ENCODE measurements at regions not wholly inside any gene's neighbourhood (a gene's known extent, or its start where the extent isn't known, plus 50 kb on each side); places are given as distances from the start of the nearest gene placed in this dataset.
"Not testable (repeated sequence)": the region's sequence is repeated elsewhere in the genome, so short reads cannot be mapped to it uniquely, and the experiment has no call there.

DNA sequence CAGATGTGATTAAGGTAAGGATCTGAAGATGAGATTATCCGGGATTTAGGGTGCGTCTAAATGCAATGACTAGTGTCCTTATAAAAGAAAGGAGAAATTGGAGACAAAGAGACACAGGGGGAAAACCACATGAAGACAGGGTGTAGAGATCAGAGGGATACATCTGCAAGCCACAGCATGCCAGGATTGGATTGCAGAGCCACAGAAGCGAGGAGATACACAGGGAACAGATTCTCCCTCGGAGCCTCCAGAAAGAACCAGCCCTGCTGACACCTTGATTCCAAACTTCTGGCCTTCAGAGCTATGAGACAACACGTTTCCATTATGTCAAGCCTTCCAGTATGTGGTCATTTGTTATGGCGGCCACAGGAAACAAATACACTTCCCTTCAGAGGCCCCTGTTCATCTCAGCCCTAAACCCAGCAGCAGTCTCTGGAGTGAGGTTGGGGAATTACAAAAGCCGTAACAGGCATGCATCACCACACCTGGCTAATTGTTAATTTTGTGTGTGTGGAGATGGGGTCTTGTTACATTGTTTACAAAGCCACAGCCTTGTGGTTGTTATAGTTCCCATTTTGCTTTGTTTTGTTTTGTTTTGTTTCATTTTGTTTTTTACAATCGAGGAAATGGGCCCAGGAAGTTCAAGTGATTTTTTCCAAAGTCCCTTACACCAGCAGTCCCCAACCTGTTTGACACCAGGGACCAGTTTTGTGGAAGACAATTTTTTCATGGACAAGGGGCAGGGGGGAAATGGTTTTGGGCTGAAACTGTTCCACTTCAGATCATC lies 51.6 kb upstream of the LYRM9 start:
- no peak for DNase-seq (ENCODE audit: low spot score)

DNA sequence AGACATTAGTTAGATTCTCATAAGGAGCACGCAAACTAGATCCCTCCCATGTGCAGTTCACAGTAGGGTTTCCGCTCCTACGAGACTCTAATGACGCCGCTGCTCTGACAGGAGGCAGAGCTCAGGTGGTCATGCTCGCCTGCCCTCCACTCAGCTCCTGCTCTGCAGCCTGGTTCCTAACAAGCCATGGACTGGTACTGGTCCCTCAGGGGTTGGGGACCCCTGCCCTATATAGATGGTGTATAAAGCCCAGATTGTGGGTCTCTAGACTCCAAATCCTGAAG lies 52.1 kb upstream of the LYRM9 start:
- DNase-seq (ENCODE audit: low spot score), result no peak

DNA sequence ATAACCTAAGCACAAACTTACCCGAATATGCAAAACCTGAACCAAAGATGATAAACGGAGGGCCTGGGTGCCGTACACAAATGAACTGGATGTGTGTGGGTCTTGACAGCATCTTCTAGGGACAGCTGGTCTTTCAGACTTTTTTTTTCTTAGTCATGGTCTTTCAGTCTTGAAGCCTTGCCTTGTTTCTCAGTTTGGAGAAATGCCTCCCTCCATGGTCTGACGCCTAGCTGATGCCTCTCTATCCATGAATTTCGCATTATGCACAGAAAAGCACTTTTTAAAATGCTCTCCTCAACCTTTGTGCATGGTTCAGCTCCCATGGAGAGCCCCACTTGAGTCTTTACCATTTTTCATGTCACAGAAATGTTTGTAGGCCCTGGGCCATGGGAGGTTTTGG lies 52.8 kb upstream of the LYRM9 start:
- no peak for DNase-seq (ENCODE audit: low spot score)

DNA sequence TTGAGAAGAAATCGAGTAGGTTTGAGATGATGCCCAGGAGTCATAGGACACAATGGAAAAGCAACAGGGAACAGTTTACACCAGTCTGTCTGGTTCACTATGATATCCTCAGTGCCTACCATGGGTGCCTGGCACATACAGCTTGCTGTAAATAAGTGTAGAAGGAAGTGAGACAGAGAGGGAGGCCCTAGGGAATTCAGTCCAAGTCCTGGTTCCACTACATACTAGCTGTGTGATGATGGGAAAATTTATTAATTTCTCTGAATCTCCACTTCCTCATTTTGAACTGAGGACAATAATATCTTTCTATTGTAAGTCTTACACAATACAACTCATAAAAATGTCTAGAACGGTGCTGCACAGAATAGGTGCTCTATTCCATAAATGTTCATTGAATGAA lies 53.3 kb upstream of the LYRM9 start:
- no peak for DNase-seq (ENCODE audit: low spot score)

DNA sequence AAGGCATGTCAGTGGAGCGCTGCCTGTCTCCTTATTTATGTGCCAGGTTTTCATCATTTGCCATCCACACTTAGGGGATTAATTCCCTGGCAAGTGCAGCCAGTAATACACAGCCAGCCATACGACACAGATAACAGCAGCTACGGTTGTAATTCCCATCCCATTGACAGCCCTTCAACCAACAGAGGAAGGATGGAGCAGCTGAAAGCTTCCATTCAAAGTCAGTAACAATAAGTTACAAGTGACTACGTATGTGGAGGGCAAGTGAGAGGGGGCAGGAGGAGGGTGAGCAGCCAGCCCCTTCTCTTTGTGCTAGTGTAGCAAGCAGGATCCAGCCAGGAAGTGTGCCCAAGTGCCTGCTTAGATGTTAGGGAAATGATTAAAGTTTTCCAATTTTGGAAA lies 53.8 kb upstream of the LYRM9 start:
- DNase-seq (ENCODE audit: low spot score), result no peak

DNA sequence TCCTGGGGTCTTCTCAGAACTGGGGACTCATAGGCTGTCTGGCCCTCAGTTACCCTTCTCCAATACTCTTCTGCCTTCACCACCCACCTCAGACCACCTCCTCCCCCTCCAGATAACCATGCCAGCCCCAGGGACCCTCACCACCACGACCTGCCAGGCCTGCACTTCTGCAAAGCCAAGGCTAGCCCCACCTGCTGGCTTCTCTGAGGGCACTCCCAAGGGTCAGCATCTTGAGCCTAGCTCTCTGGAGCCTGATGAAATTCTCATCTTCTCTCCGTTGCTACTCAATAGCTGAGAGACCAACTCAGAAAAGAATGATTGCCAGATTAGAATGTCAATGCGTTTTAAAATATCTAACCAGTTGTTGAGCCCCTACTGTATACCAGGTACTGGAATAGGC lies 56.1 kb upstream of the LYRM9 start:
- DNase-seq (ENCODE audit: low spot score), result no peak

DNA sequence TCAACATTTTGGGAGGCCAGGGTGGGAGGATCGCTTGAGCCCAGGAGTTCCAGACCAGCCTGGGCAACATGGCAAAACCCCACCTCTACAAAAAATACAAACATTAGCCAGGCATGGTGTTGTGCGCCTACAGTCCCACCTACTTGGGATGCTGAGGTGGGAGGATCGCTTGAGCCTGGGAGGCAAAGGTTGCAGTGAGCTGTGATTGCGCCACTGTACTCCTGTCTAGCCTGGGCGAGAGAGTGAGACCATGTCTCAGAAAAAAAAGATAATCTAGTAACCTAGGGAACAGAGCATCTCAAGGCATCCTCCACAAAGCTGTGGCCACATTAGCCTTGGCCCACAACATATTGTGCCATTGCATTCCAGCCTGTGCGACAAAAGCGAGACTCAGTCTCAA lies 57.1 kb upstream of the LYRM9 start:
- not testable (repeated sequence) for DNase-seq (ENCODE audit: low spot score)

DNA sequence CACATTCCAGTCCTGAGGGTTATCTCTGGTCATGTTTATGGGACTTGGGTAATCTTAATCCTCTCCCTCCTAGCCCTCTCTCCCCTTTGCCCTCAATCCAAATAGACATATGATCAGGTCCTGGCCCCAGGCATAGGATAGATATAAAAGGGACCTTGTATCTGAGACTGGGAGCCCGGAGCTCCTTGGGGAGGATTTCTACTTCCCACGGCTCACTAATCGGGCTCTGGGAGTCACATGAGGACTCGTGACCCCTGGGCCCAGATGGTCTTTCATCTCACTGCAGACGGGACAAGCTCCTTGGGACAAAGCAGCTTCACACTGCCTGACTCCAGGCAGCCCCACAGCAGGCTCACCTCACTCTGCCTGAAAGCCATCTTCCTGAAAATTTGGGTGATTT lies 57.8 kb upstream of the LYRM9 start:
- no peak for DNase-seq (ENCODE audit: low spot score)

DNA sequence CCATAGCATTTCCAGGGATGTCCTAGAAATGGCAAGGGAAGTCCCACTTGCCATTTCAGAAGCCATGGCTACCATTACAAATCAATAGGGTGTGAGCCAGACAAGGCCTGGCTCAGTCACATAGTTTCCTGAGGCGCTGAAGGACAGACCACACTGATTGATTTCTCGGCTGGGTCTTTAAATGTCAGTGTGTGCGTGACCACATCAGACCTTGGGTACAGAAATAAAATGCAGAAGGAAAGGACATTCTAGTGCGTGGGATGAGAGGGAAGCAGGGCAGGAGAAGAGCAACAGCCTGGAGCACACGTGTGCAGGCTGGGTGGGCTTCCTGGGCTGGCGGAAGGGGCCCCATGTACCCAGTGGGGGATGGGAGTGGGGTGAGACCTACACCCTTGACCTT lies 58.7 kb upstream of the LYRM9 start:
- no peak for DNase-seq (ENCODE audit: low spot score)

DNA sequence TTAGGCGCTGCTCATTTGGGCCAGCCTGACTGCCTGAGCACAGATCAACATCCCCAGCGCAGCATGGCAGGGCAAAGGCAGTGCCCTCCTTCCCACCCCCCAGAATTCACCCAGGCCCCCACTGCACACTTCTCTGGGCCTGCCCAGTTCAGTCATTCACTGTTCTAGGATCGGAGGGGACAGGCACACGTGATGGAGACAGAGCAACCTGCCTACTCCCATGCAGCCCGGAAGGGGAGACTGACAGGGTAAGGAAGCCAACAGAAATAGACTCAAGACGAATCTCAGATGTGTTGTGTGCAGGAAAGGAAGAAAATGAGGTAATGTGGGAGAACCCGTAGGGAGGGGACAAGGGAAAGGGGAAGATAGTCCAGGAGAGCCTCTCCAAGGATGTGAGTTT lies 59.2 kb upstream of the LYRM9 start:
- DNase-seq (ENCODE audit: low spot score), result no peak

DNA sequence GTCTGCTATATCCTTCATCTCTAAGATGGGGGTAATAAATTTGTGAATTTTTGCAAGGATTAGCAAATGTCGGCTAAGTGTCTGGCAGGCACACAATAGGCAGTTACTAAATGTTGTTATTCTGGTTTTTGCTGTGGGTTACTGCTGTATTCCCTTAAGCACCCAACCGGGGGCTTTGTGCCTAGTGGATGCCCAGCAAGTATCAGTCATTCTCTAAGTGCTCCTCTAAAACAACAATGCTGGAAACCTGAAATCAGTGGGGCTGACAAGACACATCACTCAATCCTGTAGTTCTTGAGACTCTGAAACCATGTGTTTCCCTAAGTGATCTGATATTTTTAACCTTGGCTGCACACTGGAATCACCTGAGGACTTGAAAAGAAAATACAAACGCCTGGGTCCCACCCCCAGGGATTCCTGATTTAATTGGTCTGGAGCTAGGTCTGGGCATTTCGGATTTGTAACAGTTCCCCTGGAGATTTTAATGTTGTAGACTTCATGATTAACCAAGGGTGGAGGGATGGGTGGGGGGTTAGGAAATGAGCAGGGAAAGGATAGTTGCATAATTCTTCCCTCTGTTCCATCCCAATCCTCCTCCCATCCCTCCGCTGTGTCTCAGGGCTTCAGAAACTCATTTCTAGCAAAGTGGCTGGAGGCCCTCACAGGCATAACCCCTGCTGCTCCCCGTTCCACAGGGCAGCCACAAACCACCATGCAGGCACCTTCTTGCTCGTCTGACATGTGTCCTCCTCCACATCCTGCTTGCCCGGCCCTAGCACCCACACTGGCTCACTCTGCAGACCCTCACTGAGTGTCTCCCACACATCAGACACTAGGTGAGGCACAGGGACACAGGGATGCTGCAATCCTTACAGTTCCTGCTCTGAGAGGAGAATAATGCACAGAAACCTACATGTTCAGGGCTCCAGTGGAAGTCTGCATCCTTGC lies 61.7 kb upstream of the LYRM9 start:
- DNase-seq (ENCODE audit: low spot score), result no peak

DNA sequence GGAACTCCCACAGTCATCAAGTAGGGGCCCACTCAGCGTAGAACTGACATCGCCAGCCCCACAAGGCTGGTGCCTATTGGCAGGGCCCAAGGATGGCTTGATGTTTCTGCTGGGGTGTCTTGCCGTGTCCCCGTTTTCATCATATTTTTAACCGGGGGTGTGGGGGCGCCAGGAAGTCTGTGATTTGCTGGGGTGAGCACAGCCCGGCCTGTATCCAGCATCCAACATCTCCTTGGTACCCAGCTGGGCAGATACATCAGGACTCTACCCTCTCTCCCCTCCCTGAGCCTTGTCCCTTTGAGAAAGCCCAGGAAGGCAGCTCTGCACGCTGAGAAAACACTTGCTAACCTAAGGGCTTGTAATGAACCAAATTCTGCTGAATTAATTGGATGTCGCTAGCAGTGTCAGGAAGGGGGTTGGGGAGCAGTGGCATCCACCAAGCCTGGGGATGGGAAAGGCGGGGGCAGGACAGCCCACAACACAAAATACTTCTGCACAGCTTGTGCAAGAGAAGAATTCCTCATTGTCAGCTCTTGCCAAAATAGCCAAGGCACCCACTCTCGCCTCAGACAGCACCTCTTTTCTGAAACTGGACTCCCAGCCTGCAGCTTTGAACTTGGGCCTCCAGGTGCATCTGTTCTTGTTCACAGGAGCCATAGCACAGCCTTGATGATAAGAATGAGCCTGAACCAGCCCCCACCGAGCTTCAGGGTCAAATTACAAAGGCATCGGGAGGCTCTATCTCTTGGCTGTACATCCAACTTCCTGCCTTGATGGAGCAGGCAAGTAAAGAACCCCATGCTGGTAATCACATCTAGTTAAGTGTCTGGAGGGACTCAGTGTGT lies 63.7 kb upstream of the LYRM9 start:
- peak; percentile 53 for DNase-seq (ENCODE audit: low spot score)

DNA sequence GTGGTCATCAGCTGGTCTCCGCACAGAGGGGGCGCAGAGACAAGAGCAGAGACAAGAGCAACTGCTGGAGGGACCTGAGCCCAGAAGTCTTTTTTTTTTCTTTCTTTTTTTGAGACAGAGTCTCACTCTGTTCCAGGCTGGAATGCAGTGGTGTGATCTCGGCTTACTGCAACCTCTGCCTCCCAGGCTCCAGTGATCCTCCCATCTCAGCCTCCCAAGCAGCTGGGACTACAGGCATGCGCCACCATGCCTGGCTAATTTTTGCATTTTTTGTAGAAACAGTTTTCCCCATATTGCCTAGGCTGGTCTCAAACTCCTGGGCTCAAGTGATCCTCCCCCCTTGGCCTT lies 64.3 kb upstream of the LYRM9 start:
- DNase-seq (ENCODE audit: low spot score), result not testable (repeated sequence)

DNA sequence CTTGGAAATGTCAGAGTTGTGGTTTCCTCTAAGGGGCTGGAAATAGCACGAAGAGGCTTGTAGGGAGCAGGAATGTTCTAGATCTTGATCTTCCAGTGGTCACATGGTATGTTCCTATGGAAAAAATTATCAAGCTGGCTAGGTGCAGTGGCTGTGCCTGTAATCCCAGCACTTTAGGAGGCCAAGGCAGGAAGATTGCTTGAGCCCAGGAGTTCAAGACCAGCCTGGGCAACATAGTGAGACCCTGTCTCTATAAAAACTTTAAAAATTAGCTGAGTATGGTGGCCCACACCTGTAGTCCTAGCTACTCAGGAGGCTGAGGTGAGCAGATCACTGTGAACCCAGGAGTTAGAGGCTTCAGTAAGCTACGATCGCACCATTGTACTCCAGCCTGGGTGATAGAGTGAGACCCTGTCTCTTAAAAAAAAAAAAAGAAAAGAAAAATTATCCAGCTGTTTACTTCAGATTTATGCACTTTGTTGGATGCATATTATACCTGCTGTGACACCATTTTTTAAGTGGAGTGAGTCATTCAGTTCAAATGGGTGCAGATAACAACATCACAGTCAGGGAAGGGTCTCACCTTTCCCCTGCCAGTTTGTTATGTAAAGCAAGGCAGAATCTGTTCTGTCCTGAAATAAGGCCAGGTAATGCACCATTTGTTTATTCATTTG lies 65.7 kb upstream of the LYRM9 start:
- DNase-seq (ENCODE audit: low spot score), result no peak

DNA sequence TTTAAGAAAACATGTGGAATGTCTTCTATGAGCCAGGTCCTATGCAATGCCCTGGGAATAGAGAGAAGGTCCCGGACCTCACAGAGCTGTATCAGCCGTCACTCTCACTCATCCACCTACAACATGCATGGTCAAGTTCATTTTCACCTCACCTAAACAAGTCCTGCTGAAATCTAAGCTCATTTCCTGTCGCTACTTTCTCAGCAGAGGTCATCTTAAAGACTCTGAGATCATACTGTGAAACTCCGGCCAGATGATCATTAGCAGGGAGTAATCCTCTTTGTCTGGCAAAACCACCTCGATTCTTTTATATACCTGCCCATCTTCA lies 66.2 kb upstream of the LYRM9 start:
- DNase-seq (ENCODE audit: low spot score), result no peak

DNA sequence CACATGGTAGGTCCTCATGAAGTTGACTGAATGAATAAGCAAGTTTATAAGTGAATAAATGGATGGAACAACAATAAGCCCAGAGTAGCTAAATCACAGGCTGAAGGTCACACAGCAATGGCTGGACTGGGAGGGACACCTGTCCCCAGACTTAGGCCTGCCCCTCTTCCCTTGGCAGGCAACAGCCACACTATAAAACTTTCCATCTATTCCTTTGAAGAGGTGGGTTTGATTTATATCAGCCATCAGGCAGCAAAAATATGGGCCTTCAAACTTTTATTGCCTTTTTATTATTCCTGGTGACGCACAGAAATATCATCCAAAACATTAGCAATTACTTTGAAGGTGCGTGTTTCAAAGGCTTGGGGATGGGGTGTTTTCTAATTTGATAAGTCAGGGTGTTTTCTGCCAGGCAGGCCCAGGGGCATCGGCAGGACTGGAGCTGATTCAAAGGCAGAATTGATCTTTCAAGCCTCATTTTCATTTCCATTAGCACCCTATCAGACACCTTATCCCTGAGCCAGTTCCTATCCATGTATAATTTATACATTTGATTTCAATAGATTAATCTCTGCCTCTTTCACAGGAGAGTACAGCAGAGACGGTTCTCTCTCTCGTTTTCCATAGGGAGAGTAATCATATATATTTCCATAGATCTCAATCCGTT lies 67.2 kb upstream of the LYRM9 start:
- no peak for DNase-seq (ENCODE audit: low spot score)

DNA sequence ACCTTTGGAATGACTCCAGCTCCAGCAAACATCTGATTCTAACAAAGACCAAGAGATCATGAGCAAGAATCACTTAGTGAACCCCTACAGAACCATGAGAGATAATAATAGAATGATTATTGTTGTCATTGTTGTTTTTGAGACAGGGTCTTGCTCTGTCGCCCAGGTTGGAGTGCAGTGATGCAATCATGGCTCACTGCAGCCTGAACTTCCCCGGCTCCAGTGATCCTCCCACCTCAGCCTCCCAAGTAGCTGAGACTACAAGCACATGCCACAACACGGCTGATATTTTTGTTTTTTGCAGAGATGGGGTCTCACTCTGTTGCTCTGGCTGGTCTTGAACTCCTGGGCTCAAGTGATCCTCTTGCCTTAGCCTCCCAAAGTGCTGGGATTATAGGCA lies 69.4 kb upstream of the LYRM9 start:
- not testable (repeated sequence) for DNase-seq (ENCODE audit: low spot score)

DNA sequence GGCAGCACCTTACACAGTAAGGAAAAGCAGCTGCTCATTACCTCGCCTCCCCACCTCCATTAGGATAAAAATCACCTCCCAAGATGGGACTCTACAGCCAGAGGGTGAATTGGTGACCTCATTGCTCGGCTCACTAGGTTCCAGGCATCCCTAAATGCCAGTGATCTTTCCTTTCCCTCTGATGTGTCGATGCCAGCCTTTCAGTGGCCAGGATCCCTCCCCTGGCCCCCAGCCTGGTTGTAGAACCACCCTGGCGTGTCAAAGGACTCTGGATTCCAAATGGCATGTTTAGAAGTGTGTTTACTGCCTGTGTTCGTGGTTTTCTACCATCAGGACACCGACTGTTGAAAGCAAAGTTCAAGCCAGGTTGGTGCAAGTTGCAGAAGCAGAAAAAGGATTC lies 72.1 kb upstream of the LYRM9 start:
- DNase-seq (ENCODE audit: low spot score), result no peak

DNA sequence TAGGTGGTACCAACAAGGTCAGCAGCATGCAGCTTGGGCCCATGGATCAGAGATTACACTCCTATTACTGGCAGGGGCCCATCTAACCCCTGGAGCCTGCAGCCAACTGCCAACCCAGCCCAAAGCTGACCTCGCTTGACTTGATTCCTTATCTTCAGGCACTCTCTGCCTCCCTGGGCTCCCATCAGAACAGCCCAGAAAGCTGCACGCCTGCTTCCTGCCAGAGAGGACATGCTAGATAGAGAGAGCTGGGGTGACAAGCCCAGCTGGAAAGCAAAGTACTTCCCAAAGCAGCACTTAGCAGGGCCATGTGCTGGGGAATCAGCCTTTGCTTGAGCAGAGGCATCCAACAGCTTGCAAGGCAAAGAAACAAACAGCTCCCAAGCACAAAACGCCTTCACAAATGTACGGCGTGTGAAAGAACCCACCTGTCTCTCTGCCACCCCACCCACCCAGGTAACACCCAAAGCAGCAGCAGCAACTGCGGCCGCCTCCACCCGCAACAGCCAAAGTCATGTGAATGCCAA lies 74.2 kb upstream of the NLK start:
- no peak for DNase-seq (ENCODE audit: low spot score)

DNA sequence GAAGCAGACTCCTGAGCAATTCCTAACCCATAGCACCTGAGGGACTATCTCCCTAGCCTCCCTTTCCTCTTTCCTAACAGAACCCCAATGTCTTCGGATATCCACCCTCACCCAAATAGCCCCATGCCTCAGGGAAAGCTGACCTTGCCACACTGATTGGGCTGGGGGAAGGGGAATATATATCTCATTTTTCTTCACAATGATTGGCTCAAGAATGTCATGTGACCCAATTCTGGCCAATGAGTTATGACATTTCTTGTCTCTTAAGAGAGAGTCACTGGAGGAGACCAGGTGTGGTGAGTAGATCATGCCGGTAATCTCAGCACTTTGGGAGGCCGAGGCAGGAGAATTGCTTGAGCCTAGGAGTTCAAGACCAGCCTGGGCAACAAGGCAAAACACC lies 71.9 kb upstream of the NLK start:
- DNase-seq (ENCODE audit: low spot score), result no peak
